CD4-positive, alpha-beta T cell treated with Interleukin-21 for 1 hour (primary cell): ENCODE measurements at regions not wholly inside any gene's neighbourhood (a gene's known extent, or its start where the extent isn't known, plus 50 kb on each side); places are given as distances from the start of the nearest gene placed in this dataset.
"Not testable (repeated sequence)": the region's sequence is repeated elsewhere in the genome, so short reads cannot be mapped to it uniquely, and the experiment has no call there.

ENCODE experiments used
- DNase-seq: peaks from one replicate; pipeline ENCODE4 v3.0.0-alpha.2; 2020

DNA sequence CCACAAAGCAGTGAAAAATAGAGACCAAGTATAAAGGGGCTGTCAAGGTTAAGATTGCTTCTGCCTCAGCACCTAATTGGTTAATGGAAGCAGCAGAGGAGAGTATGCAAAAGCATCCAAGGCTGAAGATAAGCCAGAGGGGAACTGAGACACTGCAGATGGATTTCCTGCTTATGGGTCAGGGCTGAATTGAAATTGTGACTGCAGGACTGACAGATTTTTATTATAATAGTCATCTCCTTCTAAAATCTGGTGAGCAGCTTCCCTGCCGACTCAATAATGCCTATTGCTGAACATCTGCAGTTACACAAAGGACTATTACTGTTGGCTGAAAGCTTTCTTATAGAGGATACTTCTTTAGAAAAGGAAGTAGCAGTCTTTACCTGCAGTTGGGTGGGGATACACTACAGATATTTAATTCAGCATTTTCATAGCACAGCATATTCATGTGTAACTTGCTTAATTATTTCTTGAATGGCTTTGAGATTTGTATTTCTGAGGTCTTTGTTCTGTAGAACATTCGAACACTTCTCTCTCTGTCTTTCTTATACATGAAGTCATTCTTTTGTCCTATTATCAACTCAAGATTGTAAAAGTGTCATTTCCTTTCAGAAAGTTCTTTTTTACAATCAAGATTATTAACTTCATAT is 363.0 kb upstream of the RIOK2 start:
- no peak for DNase-seq

- no peak for DNase-seq
Measured at GRCh38 chr5:97547430-97547829, 364.4 kb upstream of the RIOK2 start.

GRCh38 chr5:97547999-97548738 is 365.1 kb upstream of the RIOK2 start:
- peak; percentile 6 for DNase-seq

GRCh38 chr5:97548739-97549080 is 365.7 kb upstream of the RIOK2 start:
- DNase-seq = no peak

DNA sequence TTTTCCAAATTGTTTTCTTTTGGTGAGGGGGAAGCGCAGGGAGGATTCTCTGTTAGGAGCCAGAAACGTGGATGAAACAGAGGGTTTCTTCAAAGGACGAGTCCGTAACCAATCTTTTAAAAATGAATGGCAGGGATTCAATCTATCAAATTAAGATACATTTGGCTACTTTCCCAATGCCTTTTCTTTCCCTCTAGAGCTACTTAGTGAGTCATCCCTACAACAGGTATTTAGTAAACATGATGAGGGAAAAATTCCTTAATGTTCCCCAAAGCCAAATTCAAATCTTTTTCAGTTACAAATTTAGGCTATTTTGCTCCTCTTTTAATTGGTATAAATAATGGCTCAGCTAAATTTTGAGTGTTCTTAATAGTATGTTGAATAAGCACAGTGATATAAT is 366.4 kb upstream of the RIOK2 start:
- no peak for DNase-seq

DNA sequence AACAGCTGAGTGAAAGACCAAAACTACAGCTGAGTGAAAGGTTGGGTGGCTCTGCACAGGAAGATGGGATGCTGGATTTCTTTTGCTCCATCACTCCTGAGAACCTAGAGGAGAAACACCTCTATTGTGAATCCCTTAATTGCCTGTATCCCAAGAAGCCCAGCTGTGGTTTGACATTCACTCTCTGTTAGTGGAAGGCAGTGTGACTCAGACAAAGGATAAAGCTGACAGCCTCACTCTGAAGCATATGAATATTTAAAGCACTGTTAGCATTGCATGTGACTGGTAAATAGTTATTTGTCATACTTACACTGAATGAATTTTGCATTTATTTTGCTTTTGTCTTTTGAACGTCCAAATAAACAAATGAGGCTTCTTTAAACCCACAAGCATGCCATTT is 367.1 kb upstream of the RIOK2 start:
- DNase-seq = no peak

- DNase-seq = no peak
Measured at GRCh38 chr5:97550818-97551217, 367.8 kb upstream of the RIOK2 start.

GRCh38 chr5:97553604-97554452 is 370.8 kb upstream of the RIOK2 start:
- DNase-seq = no peak

- DNase-seq = no peak
Measured at GRCh38 chr5:97554977-97555643, 372.1 kb upstream of the RIOK2 start.

DNA sequence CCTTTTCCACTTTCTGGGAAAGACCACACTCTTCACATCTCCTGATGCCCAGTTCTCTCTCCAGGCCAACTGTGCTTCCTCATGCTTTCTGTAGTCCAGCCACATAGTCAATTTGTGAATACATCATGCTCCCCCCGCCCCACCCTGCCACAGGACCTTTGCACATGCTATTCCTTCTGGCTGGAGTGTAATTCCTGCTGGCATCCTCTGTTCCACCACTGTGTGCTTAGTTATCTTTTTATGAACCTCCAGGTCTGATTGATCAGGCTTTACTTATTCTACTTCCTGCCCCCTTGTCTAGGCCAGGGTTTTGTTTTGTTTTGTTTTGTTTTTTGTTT is 372.6 kb upstream of the RIOK2 start:
- DNase-seq = no peak

GRCh38 chr5:97559827-97560598 is 377.0 kb upstream of the RIOK2 start:
- DNase-seq = no peak

GRCh38 chr5:97560599-97560993 is 377.5 kb upstream of the RIOK2 start:
- DNase-seq = no peak

- DNase-seq = no peak
Measured at GRCh38 chr5:97563050-97563657, 380.1 kb upstream of the RIOK2 start.

DNA sequence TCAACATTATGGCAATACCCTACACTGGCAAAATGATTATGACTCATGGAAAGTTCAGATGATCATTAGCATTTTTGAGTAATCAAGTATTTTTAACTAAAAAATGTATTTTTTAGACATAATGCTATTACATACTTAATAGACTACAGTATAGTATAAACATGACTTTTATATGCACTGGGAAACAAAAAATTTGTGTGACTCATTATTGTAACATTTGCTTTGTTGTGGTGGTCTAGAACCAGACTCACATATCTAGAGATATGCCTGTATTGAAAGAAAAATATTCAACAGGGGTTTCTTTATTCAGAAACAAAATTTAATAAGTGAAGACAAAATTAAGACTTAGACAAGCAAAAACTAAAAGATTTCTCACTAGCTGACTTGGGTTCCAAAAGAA is 385.3 kb upstream of the RIOK2 start:
- no peak for DNase-seq

DNA sequence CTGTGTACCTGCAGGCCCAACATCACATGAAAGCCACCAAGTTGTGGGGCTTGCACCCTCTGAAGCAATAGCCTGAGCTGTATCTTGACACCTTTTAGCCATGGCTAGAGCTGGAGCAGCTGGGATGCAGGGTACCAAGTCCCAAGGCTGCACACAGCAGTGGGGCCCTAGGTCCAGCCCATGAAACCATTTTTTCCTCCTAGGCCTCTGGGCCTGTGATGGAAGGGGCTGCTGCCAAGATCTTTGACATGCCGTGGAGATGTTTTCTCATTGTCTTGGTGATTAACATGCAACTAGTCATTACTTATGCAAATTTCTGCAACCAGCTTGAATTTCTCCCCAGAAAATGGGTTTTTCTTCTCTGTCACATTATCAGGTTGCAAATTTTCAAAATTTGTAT is 387.2 kb upstream of the RIOK2 start:
- DNase-seq = no peak

- DNase-seq = no peak
Measured at GRCh38 chr5:97575322-97575721, 392.3 kb upstream of the RIOK2 start.

- DNase-seq = no peak
Measured at GRCh38 chr5:97576956-97577355, 393.9 kb upstream of the RIOK2 start.

- DNase-seq = not testable (repeated sequence)
Measured at GRCh38 chr5:97579977-97580376, 396.9 kb upstream of the RIOK2 start.

GRCh38 chr5:97580746-97581145 is 397.7 kb upstream of the RIOK2 start:
- no peak for DNase-seq

DNA sequence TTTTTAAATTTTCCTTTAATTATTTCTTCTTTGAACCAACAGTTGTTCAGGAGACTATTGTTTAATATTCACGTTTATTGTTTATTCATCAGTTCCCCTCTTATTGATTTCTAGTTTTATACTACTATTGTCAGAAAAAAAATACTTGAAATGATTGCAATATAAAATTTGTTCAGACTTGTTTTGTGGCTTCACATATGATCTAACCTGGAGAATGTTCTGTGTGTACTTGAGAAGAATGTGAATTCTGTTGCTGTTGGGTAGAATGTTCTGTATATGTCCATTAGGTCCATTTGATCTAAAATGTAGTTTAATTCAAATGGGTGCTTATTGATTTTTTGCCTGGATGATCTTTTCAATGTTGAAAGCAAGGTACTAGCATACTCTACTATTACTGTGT is 408.7 kb upstream of the RIOK2 start:
- DNase-seq = no peak

DNA sequence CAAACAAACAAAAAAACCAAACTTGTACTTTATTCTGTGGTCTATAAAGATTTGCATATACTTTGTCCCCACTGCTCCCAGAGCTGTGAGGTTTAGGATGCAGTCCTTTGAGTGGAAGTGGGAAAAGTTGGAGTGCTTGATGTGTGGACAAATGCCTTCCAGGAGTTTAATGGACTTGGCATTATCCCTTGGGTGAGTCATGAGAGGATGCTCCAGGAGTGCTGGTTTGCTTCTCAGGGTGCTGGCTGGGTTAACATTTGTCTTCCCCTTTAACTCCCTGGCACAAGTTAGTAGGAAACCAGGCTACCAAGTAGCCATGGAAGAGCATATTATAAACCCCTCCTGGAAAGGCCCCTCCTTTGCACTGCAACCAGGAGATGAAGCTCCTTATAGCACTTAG is 417.4 kb upstream of the RIOK2 start:
- no peak for DNase-seq

GRCh38 chr5:97601651-97602050 is 418.6 kb upstream of the RIOK2 start:
- DNase-seq = no peak
